ENCODE measurements at regions not wholly inside any gene's neighbourhood (a gene's known extent, or its start where the extent isn't known, plus 50 kb on each side); places are given as distances from the start of the nearest gene placed in this dataset.

GRCh38 chr12:86601550-86602308 is 345.5 kb upstream of the MGAT4C start:
- Histone ChIP-seq H3K4me1 (no peaks in the 10 kb centered on the region), H3K27me3 (ENCODE audit: low read depth) (no peaks in the 10 kb centered on the region), H3K27ac (no peak overlapping the region), H3K36me3 (no peaks in the 10 kb centered on the region), H3K9me3 (no peaks in the 10 kb centered on the region), H3K4me3 (no peak overlapping the region)
- intact Hi-C loops (cut with DNase I) = no loop called here
- no peak for TF ChIP-seq CTCF (IDR thresholded peaks at IDR 0.05)
- DNase-seq = peak; percentile 30
- no peak for ATAC-seq

- peak; percentile 39 for DNase-seq
- Histone ChIP-seq H3K9me3 (no peaks in the 10 kb centered on the region), H3K4me3 (no peak overlapping the region), H3K4me1 (no peaks in the 10 kb centered on the region), H3K36me3 (no peaks in the 10 kb centered on the region), H3K27me3 (ENCODE audit: low read depth) (no peaks in the 10 kb centered on the region), H3K27ac (no peak overlapping the region)
- intact Hi-C loops (cut with DNase I) = no loop called here
- no peak for TF ChIP-seq CTCF (IDR thresholded peaks at IDR 0.05)
- ATAC-seq = peak in 1 of 2 donors; percentile 51
Measured at GRCh38 chr12:86600664-86601231, 344.6 kb upstream of the MGAT4C start.

DNA sequence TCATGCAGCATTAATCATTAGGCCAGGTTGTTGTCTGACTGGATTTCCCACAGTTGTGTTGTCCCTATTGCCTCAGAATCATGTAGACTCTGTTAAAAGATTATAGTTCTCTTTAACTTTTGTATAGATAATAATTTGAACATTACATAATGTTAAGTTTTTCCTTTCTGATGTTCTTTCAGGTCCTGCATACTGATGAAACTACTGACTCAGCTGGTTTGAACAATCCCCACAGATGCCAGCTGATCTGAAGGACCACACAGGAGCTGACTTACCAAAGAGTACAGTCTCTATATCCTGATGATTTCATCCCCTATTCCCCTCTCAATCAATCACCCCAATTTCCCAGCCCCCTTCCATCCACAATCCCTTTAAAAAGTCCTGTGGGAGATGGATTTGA is 341.2 kb upstream of the MGAT4C start:
- no peak overlapping the region for H3K4me3 ChIP-seq
- no peaks in the 10 kb centered on the region for H3K36me3 ChIP-seq
- intact Hi-C loops (cut with DNase I) = no loop called here
- no peaks in the 10 kb centered on the region for H3K27me3 ChIP-seq (ENCODE audit: low read depth)
- H3K9me3 ChIP-seq = no peaks in the 10 kb centered on the region
- DNase-seq (no peak), ATAC-seq (no peak)
- H3K4me1 ChIP-seq = no peaks in the 10 kb centered on the region
- no peak overlapping the region for H3K27ac ChIP-seq
- TF ChIP-seq CTCF (IDR thresholded peaks at IDR 0.05) = no peak

GRCh38 chr12:86590296-86590695 is 334.1 kb upstream of the MGAT4C start:
- ATAC-seq (no peak), DNase-seq (no peak)
- H3K27ac ChIP-seq = no peak overlapping the region
- H3K4me1 ChIP-seq = no peaks in the 10 kb centered on the region
- no peaks in the 10 kb centered on the region for H3K27me3 ChIP-seq (ENCODE audit: low read depth)
- no peak overlapping the region for H3K4me3 ChIP-seq
- H3K9me3 ChIP-seq = no peaks in the 10 kb centered on the region
- TF ChIP-seq CTCF (IDR thresholded peaks at IDR 0.05) = no peak
- intact Hi-C loops (cut with DNase I) = no loop called here
- no peaks in the 10 kb centered on the region for H3K36me3 ChIP-seq

GRCh38 chr12:86574143-86574542 is 318.0 kb upstream of the MGAT4C start:
- ATAC-seq (no peak), DNase-seq (no peak)
- no peak overlapping the region for H3K4me3 ChIP-seq
- no peaks in the 10 kb centered on the region for H3K9me3 ChIP-seq
- no peak overlapping the region for H3K27ac ChIP-seq
- H3K27me3 ChIP-seq (ENCODE audit: low read depth) = no peaks in the 10 kb centered on the region
- H3K36me3 ChIP-seq = no peaks in the 10 kb centered on the region
- intact Hi-C loops (cut with DNase I) = no loop called here
- TF ChIP-seq CTCF (IDR thresholded peaks at IDR 0.05) = no peak
- H3K4me1 ChIP-seq = no peaks in the 10 kb centered on the region
